Neuronal stem cell (in vitro differentiated cells): ENCODE measurements at regions not wholly inside any gene's neighbourhood (a gene's known extent, or its start where the extent isn't known, plus 50 kb on each side); places are given as distances from the start of the nearest gene placed in this dataset.

Experiments
- DNase-seq: peaks from one replicate; pipeline ENCODE4 v3.0.0-alpha.2; 2013; ENCODE audit warnings: low spot score
- H2AFZ ChIP-seq: one replicate; pipeline ENCODE4 v1.6.1; 2013; ENCODE audit warnings: mild to moderate bottlenecking, low read length, inconsistent platforms
- H2AK5ac ChIP-seq: 2 replicates; pipeline ENCODE4 v1.6.1; 2013; ENCODE audit warnings: low read depth, mild to moderate bottlenecking, inconsistent platforms, low read length, moderate library complexity, mixed read lengths
- H2BK120ac ChIP-seq: 2 replicates; pipeline ENCODE4 v1.6.1; 2013; ENCODE audit warnings: low read depth, mild to moderate bottlenecking, inconsistent platforms, low read length, moderate library complexity, mixed read lengths
- H2BK12ac ChIP-seq: one replicate; pipeline ENCODE4 v1.6.1; 2013; ENCODE audit warnings: low read length, inconsistent platforms
- H2BK15ac ChIP-seq: 2 replicates; pipeline ENCODE4 v1.6.1; 2013; ENCODE audit warnings: mild to moderate bottlenecking, low read length, inconsistent platforms, mixed read lengths
- H2BK5ac ChIP-seq: one replicate; pipeline ENCODE4 v1.6.1; 2013; ENCODE audit warnings: inconsistent platforms, mild to moderate bottlenecking, low read length, moderate library complexity
- H3K14ac ChIP-seq: one replicate; pipeline ENCODE4 v1.6.1; 2013; ENCODE audit warnings: low read length, inconsistent platforms
- H3K18ac ChIP-seq: 2 replicates; pipeline ENCODE4 v1.6.1; 2013; ENCODE audit warnings: low read length, inconsistent platforms
- H3K23ac ChIP-seq: 2 replicates; pipeline ENCODE4 v1.6.1; 2013; ENCODE audit warnings: low read depth, mild to moderate bottlenecking, mixed read lengths, low read length, inconsistent platforms; ENCODE audit not compliant: poor library complexity
- H3K27ac ChIP-seq: replicated peaks from 3 replicates; pipeline ENCODE4 v1.5.1; 2013; ENCODE audit warnings: low read length, inconsistent platforms
- H3K27me3 ChIP-seq, 3 experiments: 2 replicates each; pipeline ENCODE4 v1.6.1; 2013; ENCODE audit warnings: low read length in 3 of 3, mild to moderate bottlenecking in 2 of 3, inconsistent platforms in 1 of 3, low read depth in 1 of 3, mixed read lengths in 1 of 3, moderate library complexity in 1 of 3; ENCODE audit not compliant: control insufficient read depth in 3 of 3, insufficient read depth in 3 of 3
- H3K36me3 ChIP-seq, 2 donors: replicated peaks in 1 of 2; 2 replicates each; pipeline ENCODE4 v1.6.1; 2013; ENCODE audit warnings: low read length in 2 of 2; ENCODE audit not compliant: control insufficient read depth in 2 of 2, insufficient read depth in 2 of 2
- H3K4ac ChIP-seq: 2 replicates; pipeline ENCODE4 v1.6.1; 2013; ENCODE audit warnings: inconsistent platforms, mild to moderate bottlenecking, low read length, moderate library complexity
- H3K4me1 ChIP-seq, 2 donors: 1 replicate in 1 of 2; 2 replicates in 1 of 2; pipeline ENCODE4 v1.6.1; 2013; ENCODE audit warnings: low read length in 2 of 2, low read depth in 1 of 2; ENCODE audit not compliant: control insufficient read depth in 2 of 2, insufficient read depth in 1 of 2
- H3K4me2 ChIP-seq: one replicate; pipeline ENCODE4 v1.6.1; 2013; ENCODE audit warnings: mild to moderate bottlenecking, low read length, inconsistent platforms; ENCODE audit not compliant: insufficient read depth, poor library complexity, severe bottlenecking
- H3K4me3 ChIP-seq, 2 donors: 2 replicates each; pipeline ENCODE4 v1.5.1; 2013; ENCODE audit warnings: low read length in 2 of 2, mild to moderate bottlenecking in 2 of 2, inconsistent platforms in 1 of 2, moderate library complexity in 1 of 2
- H3K79me1 ChIP-seq: one replicate; pipeline ENCODE4 v1.6.1; 2013; ENCODE audit warnings: low read depth, mild to moderate bottlenecking, inconsistent platforms, low read length, moderate library complexity
- H3K9ac ChIP-seq: one replicate; pipeline ENCODE4 v1.6.1; 2013; ENCODE audit warnings: mild to moderate bottlenecking, low read depth, low read length, inconsistent platforms; ENCODE audit not compliant: poor library complexity
- H3K9me3 ChIP-seq, 2 donors: replicated peaks in 1 of 2; 2 replicates each; pipeline versions ENCODE3 to v1.6.1; 2013; ENCODE audit warnings: low read length in 2 of 2, mild to moderate bottlenecking in 2 of 2, inconsistent platforms in 1 of 2, low read depth in 1 of 2, mixed read lengths in 1 of 2, moderate library complexity in 1 of 2; ENCODE audit not compliant: control insufficient read depth in 2 of 2, insufficient read depth in 1 of 2
- H4K8ac ChIP-seq: one replicate; pipeline ENCODE4 v1.6.1; 2013; ENCODE audit warnings: low read depth, mild to moderate bottlenecking, inconsistent platforms, low read length, moderate library complexity
- H4K91ac ChIP-seq: one replicate; pipeline ENCODE4 v1.6.1; 2013; ENCODE audit warnings: low read length, low read depth, mild to moderate bottlenecking, inconsistent platforms; ENCODE audit not compliant: poor library complexity
- WGBS, 2 donors: extraction: QIAGEN DNeasy Blood & Tissue Kit; methylation state at CpG; one replicate each; pipeline ENCODE4 v1.1.7; 2013; ENCODE audit warnings: missing lambda C conversion rate in 2 of 2, mixed read lengths in 1 of 2; ENCODE audit not compliant: insufficient read length in 2 of 2, insufficient replicate concordance in 1 of 2; ENCODE audit errors: extremely low coverage in 2 of 2; 5-methylcytosine and 5-hydroxymethylcytosine counted together

DNA sequence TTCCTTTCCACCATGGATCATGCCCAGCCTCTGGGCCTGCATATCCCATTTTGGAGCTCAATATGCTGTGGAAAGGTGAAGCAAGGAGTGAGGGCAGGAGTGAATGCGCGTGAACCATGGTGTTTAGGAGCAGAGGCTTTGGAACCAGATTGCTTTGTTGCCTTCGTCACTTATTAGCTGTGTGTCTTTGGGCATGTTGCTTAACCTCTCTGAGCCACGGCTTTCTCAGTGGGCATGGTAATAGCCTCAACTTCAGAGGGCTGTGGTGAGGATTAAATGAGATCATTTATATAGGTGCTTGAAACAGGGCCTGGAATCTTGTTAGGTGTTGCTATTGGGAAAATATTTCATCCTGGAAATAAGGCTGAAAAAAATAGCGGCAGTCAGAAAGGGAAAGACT, 129.7 kb downstream of the WNT7A start:
- Histone ChIP-seq H3K14ac (no peak overlapping the region), H3K36me3 (no peaks in the 10 kb centered on the region), H3K4me1 (no peaks in the 10 kb centered on the region), H3K18ac (no peak overlapping the region), H2BK15ac (no peak overlapping the region), H3K4ac (no peak overlapping the region), H2AK5ac (no peak overlapping the region), H2BK120ac (no peak overlapping the region), H3K79me1 (no peaks in the 10 kb centered on the region), H3K27ac (no peak overlapping the region), H3K9ac (no peak overlapping the region), H4K8ac (no peak overlapping the region), H2BK5ac (no peak overlapping the region), H3K4me3 (no peak overlapping the region), H3K23ac (no peak overlapping the region), H2BK12ac (no peak overlapping the region), H4K91ac (no peak overlapping the region), H2AFZ (no peak overlapping the region), H3K4me2 (no peak overlapping the region), H3K27me3 (peaks cover 0 to 13% (median 0%) of the 10 kb centered on the region in 3 experiments), H3K9me3 (no peaks in the 10 kb centered on the region)
- DNase-seq, result no peak
- WGBS, 2 donors, result no CpG with 5 or more reads among the region's 5 CpGs

DNA sequence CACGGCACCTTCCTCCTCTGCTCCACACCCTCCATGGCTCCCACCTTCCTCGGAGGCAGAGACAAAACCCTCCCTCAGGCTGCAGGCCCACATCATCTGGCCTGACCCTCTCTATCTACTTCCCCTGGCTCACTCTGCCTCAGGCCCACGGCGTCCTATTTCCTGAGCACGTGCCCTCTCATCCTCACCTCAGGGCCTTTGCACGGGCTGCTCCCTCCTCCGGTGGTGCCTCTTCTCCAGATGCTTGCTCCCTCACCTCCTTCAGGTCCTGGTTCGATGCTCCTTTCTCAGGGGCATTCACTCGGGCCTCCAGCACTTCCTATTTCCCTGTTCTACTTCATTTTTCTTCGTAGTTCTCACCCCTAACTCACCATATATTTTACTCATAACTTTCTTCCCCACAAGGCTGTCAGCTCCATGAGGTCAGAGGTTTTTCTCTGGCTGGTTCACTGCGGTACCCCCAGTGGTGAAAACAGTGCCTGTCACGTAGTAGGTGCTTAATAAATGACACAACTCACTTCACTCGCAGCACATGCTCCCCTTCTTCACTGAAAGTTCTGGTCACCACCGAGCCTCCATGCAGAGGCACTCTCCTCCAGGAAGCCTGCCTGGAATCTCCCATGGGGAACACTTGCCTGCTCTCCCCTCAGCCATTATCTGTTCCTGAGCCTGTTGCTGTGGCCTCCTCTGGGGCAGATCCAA, 130.7 kb downstream of the WNT7A start:
- Histone ChIP-seq H3K23ac (no peak overlapping the region), H3K4ac (no peak overlapping the region), H3K18ac (no peak overlapping the region), H3K9me3 (no peaks in the 10 kb centered on the region), H3K79me1 (no peaks in the 10 kb centered on the region), H3K27ac (no peak overlapping the region), H3K36me3 (no peaks in the 10 kb centered on the region), H3K9ac (no peak overlapping the region), H2AFZ (no peak overlapping the region), H3K27me3 (peaks cover 0 to 13% (median 0%) of the 10 kb centered on the region in 3 experiments), H2AK5ac (peak overlapping the region; percentile 33), H4K91ac (no peak overlapping the region), H3K14ac (no peak overlapping the region), H2BK120ac (peak overlapping the region; percentile 6), H2BK15ac (no peak overlapping the region), H3K4me1 (no peaks in the 10 kb centered on the region), H3K4me2 (no peak overlapping the region), H2BK12ac (no peak overlapping the region), H3K4me3 (no peak overlapping the region), H4K8ac (peak overlapping the region; percentile 68), H2BK5ac (no peak overlapping the region)
- no peak for DNase-seq
- WGBS, 2 donors, result 100% methylated on average over 1 of the region's 14 CpGs; no CpG with 5 or more reads in 1 of the 2 donors

DNA sequence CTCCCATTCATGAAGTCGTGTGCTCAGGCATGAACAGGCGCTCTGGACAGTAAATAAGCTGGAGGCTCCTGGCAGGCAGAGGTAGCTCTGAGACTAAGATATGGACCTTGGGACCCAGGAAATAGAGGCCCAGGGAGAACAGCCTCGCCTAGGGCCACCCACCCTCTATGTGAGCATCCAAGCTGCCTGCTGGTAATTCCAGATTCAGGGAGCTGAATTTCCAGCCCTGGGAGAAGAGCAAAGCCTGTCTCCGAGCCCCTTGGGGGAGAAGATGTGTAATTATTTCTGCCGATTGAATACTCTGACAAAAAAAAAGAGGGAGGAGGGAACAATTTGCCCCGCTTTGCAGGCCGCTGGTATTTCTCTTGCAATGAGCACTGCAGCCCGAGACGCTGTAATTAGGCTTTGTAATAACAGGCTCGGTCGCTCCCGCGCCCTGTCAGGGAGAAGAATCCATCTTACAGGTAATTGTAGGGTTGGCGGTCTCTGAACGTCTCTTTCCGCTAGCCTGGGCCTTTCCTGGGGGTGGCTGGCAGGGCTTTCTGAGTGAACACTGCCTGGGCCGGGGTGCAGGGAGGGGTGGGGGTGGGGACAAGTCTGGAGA, 131.5 kb downstream of the WNT7A start:
- Histone ChIP-seq H3K4me2 (no peak overlapping the region), H2BK15ac (no peak overlapping the region), H3K36me3 (no peaks in the 10 kb centered on the region), H2BK5ac (no peak overlapping the region), H3K79me1 (no peaks in the 10 kb centered on the region), H3K4me1 (no peaks in the 10 kb centered on the region), H3K9ac (no peak overlapping the region), H2BK120ac (peak overlapping the region; percentile 6), H4K91ac (no peak overlapping the region), H3K18ac (no peak overlapping the region), H3K4me3 (no peak overlapping the region), H3K23ac (no peak overlapping the region), H4K8ac (no peak overlapping the region), H3K9me3 (no peaks in the 10 kb centered on the region), H3K27me3 (peaks cover 0 to 13% (median 0%) of the 10 kb centered on the region in 3 experiments), H2BK12ac (no peak overlapping the region), H2AFZ (no peak overlapping the region), H3K27ac (no peak overlapping the region), H3K4ac (no peak overlapping the region), H3K14ac (no peak overlapping the region), H2AK5ac (no peak overlapping the region)
- WGBS, 2 donors, result no CpG with 5 or more reads among the region's 17 CpGs
- DNase-seq, result no peak

DNA sequence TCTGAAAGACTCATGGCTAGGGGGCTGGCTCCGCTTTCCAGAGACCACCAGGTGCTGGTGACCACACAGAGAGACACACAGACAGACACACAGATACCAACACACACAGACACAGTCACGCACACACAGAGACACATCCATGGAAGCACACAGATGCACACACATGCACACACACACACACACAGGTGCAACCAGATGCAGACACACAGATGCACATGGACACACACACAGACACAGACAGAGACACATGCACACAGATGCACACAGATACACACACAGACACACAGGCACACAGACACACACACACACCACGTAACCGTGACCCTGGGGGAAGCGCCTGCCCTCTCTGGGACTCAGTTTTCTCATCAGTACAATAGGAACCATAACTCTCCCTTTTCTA, 132.2 kb downstream of the WNT7A start:
- Histone ChIP-seq H3K23ac (no peak overlapping the region), H4K8ac (no peak overlapping the region), H3K9ac (no peak overlapping the region), H2AFZ (no peak overlapping the region), H3K4me3 (no peak overlapping the region), H2AK5ac (no peak overlapping the region), H3K36me3 (no peaks in the 10 kb centered on the region), H3K18ac (peak overlapping the region; percentile 6), H3K27me3 (peaks cover 0 to 13% (median 0%) of the 10 kb centered on the region in 3 experiments), H2BK15ac (no peak overlapping the region), H3K4me2 (no peak overlapping the region), H3K4ac (no peak overlapping the region), H2BK12ac (no peak overlapping the region), H3K27ac (no peak overlapping the region), H3K9me3 (peaks cover 0 to under 1% of the 10 kb centered on the region in 2 donors), H3K4me1 (no peaks in the 10 kb centered on the region), H2BK5ac (peak overlapping the region; percentile 11), H3K79me1 (no peaks in the 10 kb centered on the region), H3K14ac (no peak overlapping the region), H2BK120ac (no peak overlapping the region), H4K91ac (no peak overlapping the region)
- DNase-seq, result no peak
- WGBS, 2 donors, result no CpG with 5 or more reads among the region's 5 CpGs
